ENCODE measurements at regions not wholly inside any gene's neighbourhood (a gene's known extent, or its start where the extent isn't known, plus 50 kb on each side); places are given as distances from the start of the nearest gene placed in this dataset.

DNA sequence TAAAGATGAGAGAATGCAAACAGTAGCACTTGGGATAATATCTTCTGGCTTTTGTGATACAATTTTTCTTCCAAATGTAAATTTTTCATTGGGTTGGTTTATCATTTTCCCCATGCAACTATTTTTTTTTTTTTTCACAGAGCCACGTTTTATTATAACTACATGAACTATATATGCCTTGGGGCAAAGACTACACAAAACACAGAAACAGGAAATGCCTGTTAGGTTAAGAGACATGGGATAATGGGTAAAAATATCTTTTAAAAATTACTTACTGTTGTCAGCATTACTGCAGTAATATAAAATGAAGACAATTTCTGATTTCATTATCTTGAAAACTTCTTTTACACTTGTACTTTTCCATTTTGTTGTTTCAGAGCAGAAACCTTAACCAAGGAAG, 74.6 kb downstream of the DISP1 start:
- DNase-seq (ENCODE audit: low read depth) = no peak
- TF ChIP-seq, protein P1, sequence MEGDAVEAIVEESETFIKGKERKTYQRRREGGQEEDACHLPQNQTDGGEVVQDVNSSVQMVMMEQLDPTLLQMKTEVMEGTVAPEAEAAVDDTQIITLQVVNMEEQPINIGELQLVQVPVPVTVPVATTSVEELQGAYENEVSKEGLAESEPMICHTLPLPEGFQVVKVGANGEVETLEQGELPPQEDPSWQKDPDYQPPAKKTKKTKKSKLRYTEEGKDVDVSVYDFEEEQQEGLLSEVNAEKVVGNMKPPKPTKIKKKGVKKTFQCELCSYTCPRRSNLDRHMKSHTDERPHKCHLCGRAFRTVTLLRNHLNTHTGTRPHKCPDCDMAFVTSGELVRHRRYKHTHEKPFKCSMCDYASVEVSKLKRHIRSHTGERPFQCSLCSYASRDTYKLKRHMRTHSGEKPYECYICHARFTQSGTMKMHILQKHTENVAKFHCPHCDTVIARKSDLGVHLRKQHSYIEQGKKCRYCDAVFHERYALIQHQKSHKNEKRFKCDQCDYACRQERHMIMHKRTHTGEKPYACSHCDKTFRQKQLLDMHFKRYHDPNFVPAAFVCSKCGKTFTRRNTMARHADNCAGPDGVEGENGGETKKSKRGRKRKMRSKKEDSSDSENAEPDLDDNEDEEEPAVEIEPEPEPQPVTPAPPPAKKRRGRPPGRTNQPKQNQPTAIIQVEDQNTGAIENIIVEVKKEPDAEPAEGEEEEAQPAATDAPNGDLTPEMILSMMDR (conservative IDR thresholded peaks at IDR 0.05; ENCODE audit: control insufficient read depth, insufficient read depth, low read depth, low read length) = no peak
- H3K4me3 ChIP-seq (ENCODE audit: control insufficient read depth, low read depth, low read length) = no peak overlapping the region

- DNase-seq (ENCODE audit: low read depth) = no peak
- TF ChIP-seq, protein P1 (conservative IDR thresholded peaks at IDR 0.05; ENCODE audit: control insufficient read depth, insufficient read depth, low read depth, low read length) = no peak
- H3K4me3 ChIP-seq (ENCODE audit: control insufficient read depth, low read depth, low read length) = no peak overlapping the region
Measured at GRCh38 chr1:222890716-222891115, 75.9 kb downstream of the DISP1 start.

DNA sequence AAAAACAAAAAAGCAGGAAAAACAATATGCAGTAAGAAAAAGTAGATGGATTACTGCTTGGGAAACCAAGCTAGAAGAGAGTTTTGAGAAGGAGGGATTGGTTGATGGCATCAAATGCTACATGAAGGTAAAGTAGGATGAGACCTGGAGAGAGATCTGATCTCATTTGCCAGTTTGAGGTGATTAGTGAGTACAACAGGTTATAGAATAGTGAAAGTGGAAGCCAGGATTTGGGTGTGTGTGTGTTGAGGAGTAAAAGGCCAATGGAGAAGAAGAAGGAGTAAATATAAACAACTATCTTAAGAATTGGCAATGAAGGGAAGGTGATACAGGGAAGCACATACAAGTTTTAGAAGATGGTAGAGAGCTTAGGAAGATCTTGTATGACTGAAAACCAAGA, 76.7 kb downstream of the DISP1 start:
- H3K4me3 ChIP-seq (ENCODE audit: control insufficient read depth, low read depth, low read length) = no peak overlapping the region
- DNase-seq (ENCODE audit: low read depth) = no peak
- TF ChIP-seq, protein P1 (conservative IDR thresholded peaks at IDR 0.05; ENCODE audit: control insufficient read depth, insufficient read depth, low read depth, low read length) = no peak

DNA sequence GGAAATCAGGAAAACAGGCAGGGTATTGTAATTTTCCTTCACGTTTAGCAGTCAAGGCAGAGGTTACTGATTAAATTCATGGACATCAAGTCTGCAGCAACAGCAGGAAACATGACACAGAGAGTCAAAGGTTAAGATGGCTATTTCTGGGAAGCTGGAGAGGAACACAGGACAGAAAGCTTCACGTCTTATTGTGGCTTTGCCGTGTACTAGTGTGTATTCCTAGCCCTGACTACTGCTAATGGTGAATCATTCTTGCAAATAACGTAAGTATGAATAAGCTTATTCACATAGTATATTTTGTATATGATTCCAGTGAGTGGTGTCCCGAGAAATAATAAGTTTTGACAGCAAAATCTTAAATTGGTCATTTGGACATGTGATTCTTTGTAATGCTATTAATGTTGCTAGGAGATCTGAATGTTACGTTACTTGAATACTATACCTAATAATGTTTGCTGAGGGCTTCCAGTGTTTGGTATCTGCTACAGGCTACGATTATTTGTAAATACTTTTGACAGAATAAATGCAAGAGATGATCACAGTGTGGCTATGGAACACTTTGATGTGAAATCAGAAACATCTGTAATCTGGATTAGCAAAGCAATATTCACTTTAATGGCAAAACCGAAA, 77.4 kb downstream of the DISP1 start:
- no peak overlapping the region for H3K4me3 ChIP-seq (ENCODE audit: control insufficient read depth, low read depth, low read length)
- TF ChIP-seq, protein P1 (conservative IDR thresholded peaks at IDR 0.05; ENCODE audit: control insufficient read depth, insufficient read depth, low read depth, low read length) = no peak
- DNase-seq (ENCODE audit: low read depth) = peak; percentile 95

DNA sequence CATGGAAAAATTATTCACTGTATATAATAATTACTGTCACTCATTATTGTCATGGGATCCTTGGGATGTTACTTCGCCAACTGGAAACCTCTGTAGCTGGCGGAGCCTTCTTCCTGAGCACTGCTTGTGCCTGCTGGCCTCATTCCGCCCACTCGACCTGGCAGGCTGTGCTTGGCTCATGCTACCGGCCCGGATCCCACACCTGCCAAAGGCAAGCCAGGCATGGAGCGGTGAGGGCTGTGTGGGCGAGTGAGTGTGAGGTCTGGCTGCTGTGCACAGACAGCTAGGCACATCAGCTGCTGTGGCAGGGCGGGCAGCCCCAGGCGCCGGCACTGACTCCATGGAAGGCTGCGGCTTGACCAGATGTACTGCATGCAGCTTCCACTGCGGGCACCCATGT, 78.4 kb downstream of the DISP1 start:
- no peak overlapping the region for H3K4me3 ChIP-seq (ENCODE audit: control insufficient read depth, low read depth, low read length)
- peak; percentile 55 for DNase-seq (ENCODE audit: low read depth)

DNA sequence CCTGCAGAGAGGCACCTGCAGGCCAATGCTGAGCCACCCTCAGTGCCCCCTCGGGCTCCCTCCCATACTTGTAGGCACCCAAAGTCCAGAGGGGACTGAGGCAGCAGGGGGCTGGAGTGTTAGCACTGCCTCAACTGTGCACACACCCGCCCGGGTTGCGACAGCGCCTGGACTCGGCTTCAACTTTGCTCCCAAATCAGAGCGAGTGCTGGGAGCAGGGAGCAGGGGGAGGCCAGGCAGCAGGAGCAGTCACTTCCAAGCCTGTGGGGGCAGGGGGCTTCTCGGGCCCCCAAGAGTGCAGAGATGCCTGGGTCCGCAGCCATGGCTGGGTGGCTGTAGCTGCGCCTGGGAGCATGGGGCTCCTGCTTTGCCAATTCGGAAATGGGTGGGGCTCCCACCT, 79.5 kb downstream of the DISP1 start:
- TF ChIP-seq, protein P1 (conservative IDR thresholded peaks at IDR 0.05; ENCODE audit: control insufficient read depth, insufficient read depth, low read depth, low read length) = no peak

More for the DNA sequence above, 78.4 kb downstream of the DISP1 start:
- TF ChIP-seq, protein P1 (conservative IDR thresholded peaks at IDR 0.05; ENCODE audit: control insufficient read depth, insufficient read depth, low read depth, low read length) = no peak

More for the DNA sequence above, 79.5 kb downstream of the DISP1 start:
- DNase-seq (ENCODE audit: low read depth) = no peak
- H3K4me3 ChIP-seq (ENCODE audit: control insufficient read depth, low read depth, low read length) = no peak overlapping the region

Measured in fibroblast of mammary gland (primary cell).